SH-SY5Y (cell line): ENCODE measurements at regions not wholly inside any gene's neighbourhood (a gene's known extent, or its start where the extent isn't known, plus 50 kb on each side); places are given as distances from the start of the nearest gene placed in this dataset.

Experiments
- GATA2 ChIP-seq: IDR thresholded peaks from 2 replicates; pipeline ENCODE4 v1.6.1; 2011; ENCODE audit warnings: mild to moderate bottlenecking, low read depth, low read length
- GATA3 ChIP-seq: IDR thresholded peaks from 2 replicates; pipeline ENCODE4 v1.6.1; 2011; ENCODE audit warnings: low read depth, mild to moderate bottlenecking, low read length, moderate library complexity

- TF ChIP-seq GATA3 (no peak), GATA2 (no peak)
Measured at GRCh38 chr6:165961233-165961632, 206.4 kb downstream of the TBXT start.
